RPMI7951 (cell line): ENCODE measurements at regions not wholly inside any gene's neighbourhood (a gene's known extent, or its start where the extent isn't known, plus 50 kb on each side); places are given as distances from the start of the nearest gene placed in this dataset.
"Not testable (repeated sequence)": the region's sequence is repeated elsewhere in the genome, so short reads cannot be mapped to it uniquely, and the experiment has no call there.

ENCODE experiments used
- DNase-seq: peaks from one replicate; pipeline ENCODE4 v3.0.0-alpha.2; 2012; ENCODE audit warnings: low read depth

- DNase-seq, result no peak
Measured at GRCh38 chr20:48154040-48154765, 368.9 kb upstream of the SULF2 start.

- peak; percentile 39 for DNase-seq
Measured at GRCh38 chr20:48153523-48153922, 368.2 kb upstream of the SULF2 start.

GRCh38 chr20:48153103-48153502, 367.8 kb upstream of the SULF2 start:
- no peak for DNase-seq

GRCh38 chr20:48150568-48150967, 365.3 kb upstream of the SULF2 start:
- DNase-seq, result no peak

- no peak for DNase-seq
Measured at GRCh38 chr20:48149902-48150301, 364.6 kb upstream of the SULF2 start.

GRCh38 chr20:48148916-48149672, 363.8 kb upstream of the SULF2 start:
- DNase-seq, result no peak

GRCh38 chr20:48148020-48148419, 362.7 kb upstream of the SULF2 start:
- no peak for DNase-seq

- no peak for DNase-seq
Measured at GRCh38 chr20:48147311-48147710, 362.0 kb upstream of the SULF2 start.

GRCh38 chr20:48146877-48147276, 361.6 kb upstream of the SULF2 start:
- DNase-seq, result no peak

GRCh38 chr20:48146308-48146707, 361.0 kb upstream of the SULF2 start:
- no peak for DNase-seq

- DNase-seq, result no peak
Measured at GRCh38 chr20:48143435-48144081, 358.3 kb upstream of the SULF2 start.

- DNase-seq, result no peak
Measured at GRCh38 chr20:48142516-48142773, 357.2 kb upstream of the SULF2 start.

GRCh38 chr20:48141660-48142515, 356.6 kb upstream of the SULF2 start:
- no peak for DNase-seq

GRCh38 chr20:48139262-48140041, 354.2 kb upstream of the SULF2 start:
- peak; percentile 81 for DNase-seq

- no peak for DNase-seq
Measured at GRCh38 chr20:48132834-48133233, 347.6 kb upstream of the SULF2 start.

- DNase-seq, result peak; percentile 51
Measured at GRCh38 chr20:48131581-48131980, 346.3 kb upstream of the SULF2 start.

GRCh38 chr20:48129345-48129942, 344.2 kb upstream of the SULF2 start:
- DNase-seq, result no peak

GRCh38 chr20:48128436-48128835, 343.2 kb upstream of the SULF2 start:
- peak; percentile 38 for DNase-seq

GRCh38 chr20:48127964-48128363, 342.7 kb upstream of the SULF2 start:
- peak; percentile 78 for DNase-seq

- DNase-seq, result not testable (repeated sequence)
Measured at GRCh38 chr20:48127133-48127532, 341.9 kb upstream of the SULF2 start.

GRCh38 chr20:48126227-48126740, 341.0 kb upstream of the SULF2 start:
- peak; percentile 18 for DNase-seq
